Gastroesophageal sphincter (tissue), 3 donors: ENCODE measurements at regions not wholly inside any gene's neighbourhood (a gene's known extent, or its start where the extent isn't known, plus 50 kb on each side); places are given as distances from the start of the nearest gene placed in this dataset.

ENCODE experiments used
- POLR2A ChIP-seq, 2 donors: fragments of 450-650 bp; IDR thresholded peaks; one replicate each; pipeline ENCODE4 v1.6.1; 2017; ENCODE audit warnings: antibody characterized with exemption in 2 of 2, mild to moderate bottlenecking in 2 of 2, moderate library complexity in 1 of 2
- POLR2AphosphoS5 ChIP-seq: sonication (generic); formaldehyde crosslinking; IDR thresholded peaks from one replicate; pipeline ENCODE4 v1.6.1; 2017; ENCODE audit warnings: antibody characterized with exemption
- TF ChIP-seq, protein P1 (sequence below), 4 experiments: fragments of 200-600 bp in 2 of 4; fragments of 450-650 bp in 2 of 4; sonication (generic) in 1 of 4; IDR thresholded peaks; one replicate each; pipeline ENCODE4 v1.5.1; 2017 to 2019; ENCODE audit warnings: antibody characterized with exemption in 4 of 4, mild to moderate bottlenecking in 2 of 4, moderate library complexity in 2 of 4

DNA sequence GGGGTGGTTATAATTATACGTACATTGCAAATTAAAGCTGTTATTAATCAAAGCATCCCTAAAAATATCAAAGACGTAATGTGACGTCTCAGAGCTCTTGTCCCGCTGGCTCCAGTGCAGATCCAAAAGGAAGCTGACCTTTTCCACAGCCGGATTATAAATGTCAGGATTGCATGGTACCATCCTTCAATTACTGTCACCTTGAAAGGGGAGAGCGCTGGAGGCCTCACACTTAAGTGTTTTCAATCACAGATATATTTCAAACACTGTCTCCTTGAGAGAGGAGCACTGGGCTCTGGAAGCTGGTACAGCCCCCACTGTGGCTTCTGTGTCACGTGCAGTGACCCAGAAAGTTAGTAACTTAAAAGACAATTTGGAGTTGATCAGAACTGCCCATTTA is 94.2 kb downstream of the AIPL1 start:
- TF ChIP-seq POLR2A (IDR thresholded peaks at IDR 0.05) (no peak), POLR2AphosphoS5 (no peak)
- TF ChIP-seq, protein P1, sequence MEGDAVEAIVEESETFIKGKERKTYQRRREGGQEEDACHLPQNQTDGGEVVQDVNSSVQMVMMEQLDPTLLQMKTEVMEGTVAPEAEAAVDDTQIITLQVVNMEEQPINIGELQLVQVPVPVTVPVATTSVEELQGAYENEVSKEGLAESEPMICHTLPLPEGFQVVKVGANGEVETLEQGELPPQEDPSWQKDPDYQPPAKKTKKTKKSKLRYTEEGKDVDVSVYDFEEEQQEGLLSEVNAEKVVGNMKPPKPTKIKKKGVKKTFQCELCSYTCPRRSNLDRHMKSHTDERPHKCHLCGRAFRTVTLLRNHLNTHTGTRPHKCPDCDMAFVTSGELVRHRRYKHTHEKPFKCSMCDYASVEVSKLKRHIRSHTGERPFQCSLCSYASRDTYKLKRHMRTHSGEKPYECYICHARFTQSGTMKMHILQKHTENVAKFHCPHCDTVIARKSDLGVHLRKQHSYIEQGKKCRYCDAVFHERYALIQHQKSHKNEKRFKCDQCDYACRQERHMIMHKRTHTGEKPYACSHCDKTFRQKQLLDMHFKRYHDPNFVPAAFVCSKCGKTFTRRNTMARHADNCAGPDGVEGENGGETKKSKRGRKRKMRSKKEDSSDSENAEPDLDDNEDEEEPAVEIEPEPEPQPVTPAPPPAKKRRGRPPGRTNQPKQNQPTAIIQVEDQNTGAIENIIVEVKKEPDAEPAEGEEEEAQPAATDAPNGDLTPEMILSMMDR (IDR thresholded peaks at IDR 0.05), result no peak
